GM18505 (cell line): ENCODE measurements at regions not wholly inside any gene's neighbourhood (a gene's known extent, or its start where the extent isn't known, plus 50 kb on each side); places are given as distances from the start of the nearest gene placed in this dataset.

ENCODE experiments used
- ATAC-seq: cut with Tn5 transposase; IDR thresholded peaks from one replicate; pipeline ENCODE4 v1.9.1; 2021; ENCODE audit not compliant: unreplicated experiment
- POLR2A ChIP-seq: IDR thresholded peaks from 4 replicates; pipeline ENCODE4 v1.6.1; 2011; ENCODE audit warnings: borderline replicate concordance; ENCODE audit not compliant: insufficient read depth, insufficient read length; ENCODE audit errors: extremely low read depth

- ATAC-seq: no peak
- TF ChIP-seq POLR2A: no peak
These were observed 635.9 kb upstream of the FRG1 start for GRCh38 chr4:189304809-189305208.

DNA sequence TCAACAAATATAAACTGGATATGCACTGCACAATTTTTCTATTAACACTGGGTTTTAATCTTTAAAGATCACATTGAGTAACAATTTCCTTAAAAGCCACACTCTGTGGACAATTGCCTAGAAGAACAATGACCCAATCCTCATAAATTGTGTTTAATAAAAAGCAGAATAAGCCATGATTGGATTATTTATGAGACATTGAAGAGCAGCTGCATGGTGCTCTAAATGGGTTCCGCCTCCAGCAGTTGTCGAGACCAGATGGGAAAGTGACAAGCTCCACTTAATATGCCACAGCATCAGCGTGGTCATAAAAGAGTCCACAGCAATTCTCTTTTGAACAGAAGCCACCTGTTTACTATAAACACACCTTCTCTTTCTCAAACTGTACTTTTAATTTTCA is 635.2 kb upstream of the FRG1 start:
- no peak for ATAC-seq
- TF ChIP-seq POLR2A: no peak

- TF ChIP-seq POLR2A: no peak
- ATAC-seq: no peak
These were observed 629.4 kb upstream of the FRG1 start for GRCh38 chr4:189311251-189311650.

- no peak for TF ChIP-seq POLR2A
- no peak for ATAC-seq
These were observed 627.6 kb upstream of the FRG1 start for GRCh38 chr4:189313064-189313463.

DNA sequence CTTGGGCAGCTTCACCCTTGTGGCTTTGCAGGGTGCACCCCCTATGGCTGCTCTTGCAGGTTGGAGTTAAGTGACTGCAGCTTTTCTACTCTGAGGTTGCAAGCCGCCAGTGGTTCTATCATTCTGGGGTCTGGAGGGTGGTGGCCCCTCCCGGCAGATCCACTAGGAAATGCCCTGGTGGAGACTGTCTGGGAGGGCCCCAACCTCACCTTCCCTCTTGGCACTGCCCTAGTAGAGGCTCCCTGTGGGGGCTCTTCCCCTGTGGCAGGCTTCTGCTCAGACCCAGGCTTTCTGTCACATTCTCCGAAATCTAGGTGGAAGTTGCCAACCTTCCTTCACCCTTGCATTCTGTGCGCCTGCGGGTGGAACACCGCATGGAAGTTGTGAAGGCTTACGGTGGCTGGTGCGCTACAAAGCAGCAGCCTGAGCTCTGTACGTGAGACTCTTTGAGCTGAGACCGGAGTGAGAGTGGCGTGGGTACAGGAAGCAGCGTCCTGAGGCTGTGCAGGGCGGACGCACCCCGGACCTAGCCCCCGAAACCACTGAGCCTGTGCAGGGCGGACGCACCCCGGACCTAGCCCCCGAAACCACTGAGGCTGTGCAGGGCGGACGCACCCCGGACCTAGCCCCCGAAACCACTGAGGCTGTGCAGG is 626.7 kb upstream of the FRG1 start:
- TF ChIP-seq POLR2A: no peak
- no peak for ATAC-seq

GRCh38 chr4:189322426-189322825 is 618.2 kb upstream of the FRG1 start:
- TF ChIP-seq POLR2A: no peak
- ATAC-seq: no peak

DNA sequence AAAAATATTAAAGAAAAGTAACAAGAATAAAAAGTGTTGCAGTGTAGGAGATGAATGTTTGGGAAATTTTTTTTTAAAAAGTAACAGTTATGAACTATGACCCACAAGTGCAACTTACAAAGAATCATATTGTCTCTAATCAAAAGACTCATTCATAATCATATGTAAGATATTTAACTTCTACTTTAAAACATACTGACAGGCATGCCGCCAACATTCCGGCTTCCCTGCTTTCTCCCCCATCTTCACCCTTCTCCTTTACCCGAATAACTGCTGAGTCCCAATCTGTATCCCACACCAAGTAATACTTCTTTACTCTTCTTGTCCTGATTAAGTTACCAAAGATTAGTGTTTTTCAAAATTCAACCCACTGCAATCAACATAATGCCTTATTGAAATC is 598.8 kb upstream of the FRG1 start:
- no peak for ATAC-seq

DNA sequence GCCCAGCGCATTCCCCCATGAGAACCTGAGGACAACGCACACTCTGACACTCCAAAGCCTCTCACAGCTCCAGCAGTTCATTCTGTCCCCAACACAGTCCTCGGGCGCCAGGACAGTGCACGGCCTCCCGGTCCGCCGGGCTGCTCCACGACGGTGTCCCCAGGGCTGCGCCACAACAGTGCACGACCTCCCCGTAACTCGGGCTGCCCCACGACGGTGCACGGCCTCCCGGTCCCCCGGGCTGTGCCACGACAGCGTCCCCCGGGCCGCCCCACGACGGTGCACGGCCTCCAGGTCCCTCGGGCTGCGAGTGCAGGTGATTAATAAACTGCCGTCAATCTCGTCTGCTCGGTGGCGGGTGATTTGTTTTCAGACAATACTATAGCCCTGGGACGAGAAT is 585.1 kb upstream of the FRG1 start:
- TF ChIP-seq POLR2A: no peak
- no peak for ATAC-seq

More for the DNA sequence above, 598.8 kb upstream of the FRG1 start:
- TF ChIP-seq POLR2A: no peak

DNA sequence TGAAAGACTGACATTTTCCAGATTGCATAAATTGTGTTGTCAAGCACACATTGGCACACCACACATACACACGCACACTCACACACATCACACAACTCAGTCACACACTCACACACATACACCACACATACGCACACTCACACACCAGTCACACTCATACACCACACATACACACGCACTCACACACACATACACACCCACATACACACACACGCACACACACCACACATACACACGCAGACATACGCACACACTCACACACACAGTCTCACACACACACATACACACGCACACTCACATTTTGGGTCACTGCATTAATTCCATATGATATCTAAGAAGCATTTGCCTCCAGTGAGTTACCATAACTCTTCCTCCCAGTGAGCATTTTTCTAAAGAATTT is 578.3 kb upstream of the FRG1 start:
- no peak for ATAC-seq
- TF ChIP-seq POLR2A: no peak

DNA sequence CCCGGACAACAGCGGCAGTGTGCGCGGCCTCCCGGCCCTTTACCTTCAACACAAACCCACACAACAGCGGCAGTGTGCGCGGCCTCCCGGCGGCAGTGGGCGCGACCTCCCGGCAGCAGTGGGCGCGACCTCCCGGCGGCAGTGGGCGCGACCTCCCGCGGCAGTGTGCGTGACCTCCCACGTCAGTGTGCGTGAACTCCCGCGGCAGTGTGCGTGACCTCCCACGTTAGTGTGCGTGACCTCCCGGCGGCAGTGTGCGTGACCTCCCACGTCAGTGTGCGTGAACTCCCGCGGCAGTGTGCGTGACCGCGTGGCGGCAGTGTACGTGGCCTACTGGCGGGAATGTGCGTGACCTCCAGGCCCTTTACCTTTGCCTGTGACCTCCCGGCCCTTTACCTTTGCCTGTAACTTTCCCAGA is 576.6 kb upstream of the FRG1 start:
- TF ChIP-seq POLR2A: no peak

DNA sequence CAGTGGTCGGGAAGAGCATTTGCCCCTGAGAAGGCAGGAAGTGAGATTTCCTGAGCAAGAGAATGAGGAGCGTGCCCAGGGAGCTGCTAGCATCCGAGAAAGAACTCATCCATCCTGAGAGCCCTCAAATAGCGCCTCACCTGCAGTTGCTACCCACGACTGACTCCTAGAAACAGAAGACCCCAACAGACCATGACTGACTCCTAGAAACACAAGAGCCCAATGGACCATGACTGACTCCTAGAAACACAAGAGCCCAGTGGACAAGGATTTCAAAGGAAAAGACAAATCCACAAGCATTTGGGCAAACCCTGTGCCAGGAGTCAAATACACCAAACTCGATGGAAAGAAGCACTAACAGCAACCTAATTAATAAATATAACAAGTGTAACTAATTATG is 575.2 kb upstream of the FRG1 start:
- no peak for TF ChIP-seq POLR2A
- no peak for ATAC-seq

More for the DNA sequence above, 576.6 kb upstream of the FRG1 start:
- no peak for ATAC-seq

DNA sequence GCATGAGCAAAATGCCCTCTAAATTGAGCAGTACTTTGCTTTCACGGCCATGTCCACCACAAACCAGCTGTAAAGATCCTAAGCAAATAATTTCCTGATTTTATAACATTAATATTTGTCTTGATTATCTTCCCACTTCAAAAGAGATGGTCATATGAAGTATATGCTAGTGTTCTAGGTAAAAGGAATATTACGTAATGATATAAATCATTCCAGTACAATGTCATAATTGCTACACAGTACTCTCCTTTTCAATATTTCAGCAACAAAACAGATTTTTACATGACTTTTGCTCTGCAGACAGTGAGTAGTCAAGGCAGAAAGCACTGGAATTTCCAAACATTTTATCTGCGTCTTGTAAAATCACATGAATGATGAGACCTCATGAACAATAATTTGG is 572.8 kb upstream of the FRG1 start:
- ATAC-seq: no peak
- TF ChIP-seq POLR2A: no peak

GRCh38 chr4:189374176-189374575 is 566.5 kb upstream of the FRG1 start:
- ATAC-seq: no peak
- TF ChIP-seq POLR2A: no peak

DNA sequence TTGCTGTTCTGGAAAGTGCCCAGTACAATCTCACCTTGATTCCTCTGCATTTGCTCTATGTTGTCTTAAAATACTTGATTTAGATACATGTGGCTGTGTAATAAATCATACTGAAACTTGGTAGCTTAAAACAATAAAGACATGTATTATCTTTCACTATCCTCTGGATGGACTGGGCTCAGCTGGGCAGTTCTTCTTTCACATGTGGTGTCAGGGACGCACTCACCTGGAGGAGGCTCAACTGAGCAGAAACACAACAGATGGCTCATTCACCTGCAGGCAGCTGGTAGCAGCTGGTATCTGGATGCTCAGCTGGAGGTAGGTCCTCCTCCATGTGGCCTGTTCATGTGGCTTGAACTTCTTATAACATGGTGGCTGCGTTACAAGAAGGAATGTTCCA is 563.8 kb upstream of the FRG1 start:
- ATAC-seq: no peak
- TF ChIP-seq POLR2A: no peak

DNA sequence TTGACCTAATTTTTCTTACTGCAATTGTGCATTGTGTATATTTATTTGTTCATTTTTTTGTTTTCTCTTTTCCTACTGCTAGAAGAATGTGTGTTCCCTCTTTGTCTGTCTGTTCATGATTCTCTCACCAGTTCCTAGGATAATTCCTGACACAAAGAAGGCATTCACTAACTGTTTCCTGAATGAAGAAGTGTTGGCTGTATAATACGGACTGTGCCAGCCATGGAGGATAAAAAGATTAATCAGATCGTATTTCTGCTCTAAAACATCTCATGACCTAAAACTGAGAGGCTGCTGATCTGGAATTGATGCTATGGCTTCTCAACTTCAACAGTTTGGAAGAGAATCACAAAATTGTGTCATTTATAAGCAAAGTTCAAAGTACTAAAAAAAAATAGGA is 563.1 kb upstream of the FRG1 start:
- TF ChIP-seq POLR2A: no peak
- ATAC-seq: no peak
